ENCODE measurements at regions not wholly inside any gene's neighbourhood (a gene's known extent, or its start where the extent isn't known, plus 50 kb on each side); places are given as distances from the start of the nearest gene placed in this dataset.
A peak's percentile ranks its signal among the peaks of the same experiment; 100 is the strongest.

DNA sequence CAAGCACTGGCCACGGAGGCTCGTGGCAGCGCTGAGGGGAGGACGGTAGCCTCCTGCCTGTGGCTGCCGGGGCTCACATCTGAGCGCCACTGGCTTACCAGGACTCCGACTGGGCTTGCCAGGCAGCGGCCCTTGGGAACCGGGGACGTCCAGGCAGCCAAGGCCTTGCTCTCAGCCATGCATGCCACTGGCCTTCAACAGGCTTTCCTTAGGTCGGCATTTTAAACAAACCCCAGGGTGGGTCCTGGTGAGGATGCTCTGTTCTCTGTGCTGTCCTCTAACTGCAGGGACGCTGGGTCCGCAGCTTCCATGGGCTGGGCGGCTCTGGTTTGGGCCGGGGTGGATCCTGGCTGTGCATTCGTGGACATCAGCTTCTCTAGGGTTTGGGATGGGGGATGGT is 59.1 kb upstream of the BHLHE23 start:
- Histone ChIP-seq H3K9me3 (no peaks in the 10 kb centered on the region), H3K27ac (no peak overlapping the region), H3K27me3 (peaks cover 44% of the 10 kb centered on the region), H3K4me3 (no peak overlapping the region), H3K36me3 (no peaks in the 10 kb centered on the region), H3K4me1 (no peaks in the 10 kb centered on the region)
- DNase-seq (peak; percentile 54), ATAC-seq (no peak)
- intact Hi-C loops (cut with DNase I), result no loop called here
- TF ChIP-seq, protein P1, sequence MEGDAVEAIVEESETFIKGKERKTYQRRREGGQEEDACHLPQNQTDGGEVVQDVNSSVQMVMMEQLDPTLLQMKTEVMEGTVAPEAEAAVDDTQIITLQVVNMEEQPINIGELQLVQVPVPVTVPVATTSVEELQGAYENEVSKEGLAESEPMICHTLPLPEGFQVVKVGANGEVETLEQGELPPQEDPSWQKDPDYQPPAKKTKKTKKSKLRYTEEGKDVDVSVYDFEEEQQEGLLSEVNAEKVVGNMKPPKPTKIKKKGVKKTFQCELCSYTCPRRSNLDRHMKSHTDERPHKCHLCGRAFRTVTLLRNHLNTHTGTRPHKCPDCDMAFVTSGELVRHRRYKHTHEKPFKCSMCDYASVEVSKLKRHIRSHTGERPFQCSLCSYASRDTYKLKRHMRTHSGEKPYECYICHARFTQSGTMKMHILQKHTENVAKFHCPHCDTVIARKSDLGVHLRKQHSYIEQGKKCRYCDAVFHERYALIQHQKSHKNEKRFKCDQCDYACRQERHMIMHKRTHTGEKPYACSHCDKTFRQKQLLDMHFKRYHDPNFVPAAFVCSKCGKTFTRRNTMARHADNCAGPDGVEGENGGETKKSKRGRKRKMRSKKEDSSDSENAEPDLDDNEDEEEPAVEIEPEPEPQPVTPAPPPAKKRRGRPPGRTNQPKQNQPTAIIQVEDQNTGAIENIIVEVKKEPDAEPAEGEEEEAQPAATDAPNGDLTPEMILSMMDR (IDR thresholded peaks at IDR 0.05), result no peak

DNA sequence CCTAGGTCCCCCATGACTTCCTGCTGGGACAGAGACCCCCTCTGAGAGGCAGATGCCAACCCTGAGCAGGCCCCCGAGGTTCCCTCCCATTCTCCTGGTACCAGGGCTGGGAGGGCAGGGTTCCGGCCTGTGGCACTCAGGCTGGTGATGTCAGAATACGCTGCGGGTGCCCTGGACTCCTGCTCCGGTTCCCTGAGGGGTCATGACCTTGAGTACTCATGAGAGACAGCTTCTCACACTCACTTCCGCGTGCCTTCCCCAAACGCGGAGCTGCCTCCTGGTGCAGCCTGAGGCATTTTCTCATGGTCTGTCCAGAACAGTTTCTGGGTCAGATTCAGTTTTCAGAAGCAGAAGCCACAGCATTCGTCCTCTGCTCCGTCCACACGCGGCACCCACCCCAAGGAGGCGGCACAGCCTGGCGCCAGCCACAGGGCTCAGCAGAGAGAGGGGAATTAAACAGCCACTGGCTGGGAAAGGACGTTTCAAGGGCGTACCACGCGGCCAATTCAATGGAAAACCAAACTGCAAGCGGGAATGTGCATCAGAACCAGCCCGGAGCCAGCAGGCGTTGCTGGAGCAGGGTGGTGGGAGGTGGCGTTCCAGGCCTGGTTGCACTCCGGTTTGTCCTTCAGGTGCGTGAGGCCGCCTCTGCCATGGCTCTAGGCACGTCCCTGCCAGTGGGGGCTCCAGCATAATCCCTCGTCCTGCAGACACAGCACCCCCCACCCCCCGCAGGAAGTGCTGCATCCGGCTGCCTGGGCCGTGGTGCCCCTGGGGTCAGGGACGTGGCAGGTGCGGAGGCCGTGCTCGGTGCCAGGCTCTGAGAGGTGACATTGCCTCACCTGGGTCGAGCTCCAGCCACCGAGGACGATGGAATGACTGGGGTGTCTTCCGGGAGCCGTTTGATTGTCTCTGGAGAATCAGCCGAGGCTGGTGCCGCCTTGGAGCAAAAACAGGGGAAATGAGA is 58.3 kb upstream of the BHLHE23 start:
- H3K4me1 ChIP-seq, result no peaks in the 10 kb centered on the region
- no peak overlapping the region for H3K4me3 ChIP-seq
- peaks cover 47% of the 10 kb centered on the region for H3K27me3 ChIP-seq
- H3K27ac ChIP-seq, result no peak overlapping the region
- no peaks in the 10 kb centered on the region for H3K9me3 ChIP-seq
- ATAC-seq, result no peak
- TF ChIP-seq, protein P1 (IDR thresholded peaks at IDR 0.05), result no peak
- no peaks in the 10 kb centered on the region for H3K36me3 ChIP-seq
- intact Hi-C loops (cut with DNase I), result no loop called here
- peak; percentile 60 for DNase-seq

DNA sequence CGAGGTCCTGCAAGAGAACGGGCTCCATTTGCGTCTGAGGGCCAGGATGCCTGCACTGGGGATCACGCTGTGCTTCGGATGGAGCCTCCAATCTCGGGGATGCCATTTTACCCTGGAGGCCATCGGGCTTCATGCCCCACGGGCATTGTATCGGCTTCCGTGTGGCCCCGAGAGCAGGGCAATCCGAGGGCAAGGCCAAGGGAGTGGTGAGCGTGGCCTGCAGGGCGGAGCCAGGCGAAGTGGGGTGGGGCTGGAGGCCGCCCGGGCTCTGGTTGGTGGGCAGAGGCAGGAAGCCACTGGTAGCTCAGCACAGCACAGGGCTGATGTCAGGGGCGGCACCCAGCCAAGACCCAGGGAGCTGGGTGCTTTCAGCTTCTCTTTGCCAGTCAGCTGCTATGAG is 57.5 kb upstream of the BHLHE23 start:
- peak; percentile 40 for DNase-seq

GRCh38 chr20:63062188-63063140 is 55.7 kb upstream of the BHLHE23 start:
- intact Hi-C loops (cut with DNase I), result no loop called here
- H3K36me3 ChIP-seq, result no peaks in the 10 kb centered on the region
- H3K9me3 ChIP-seq, result no peaks in the 10 kb centered on the region
- no peak overlapping the region for H3K4me3 ChIP-seq
- H3K27me3 ChIP-seq, result peaks cover 64% of the 10 kb centered on the region
- TF ChIP-seq, protein P1 (IDR thresholded peaks at IDR 0.05), result no peak
- ATAC-seq, result no peak
- H3K27ac ChIP-seq, result no peak overlapping the region
- peak; percentile 22 for DNase-seq
- H3K4me1 ChIP-seq, result no peaks in the 10 kb centered on the region

More for the DNA sequence above, 57.5 kb upstream of the BHLHE23 start:
- intact Hi-C loops (cut with DNase I), result no loop called here
- Histone ChIP-seq H3K36me3 (no peaks in the 10 kb centered on the region), H3K9me3 (no peaks in the 10 kb centered on the region), H3K4me1 (no peaks in the 10 kb centered on the region), H3K27ac (no peak overlapping the region), H3K27me3 (peaks cover 54% of the 10 kb centered on the region), H3K4me3 (no peak overlapping the region)
- TF ChIP-seq, protein P1 (IDR thresholded peaks at IDR 0.05), result no peak
- no peak for ATAC-seq

DNA sequence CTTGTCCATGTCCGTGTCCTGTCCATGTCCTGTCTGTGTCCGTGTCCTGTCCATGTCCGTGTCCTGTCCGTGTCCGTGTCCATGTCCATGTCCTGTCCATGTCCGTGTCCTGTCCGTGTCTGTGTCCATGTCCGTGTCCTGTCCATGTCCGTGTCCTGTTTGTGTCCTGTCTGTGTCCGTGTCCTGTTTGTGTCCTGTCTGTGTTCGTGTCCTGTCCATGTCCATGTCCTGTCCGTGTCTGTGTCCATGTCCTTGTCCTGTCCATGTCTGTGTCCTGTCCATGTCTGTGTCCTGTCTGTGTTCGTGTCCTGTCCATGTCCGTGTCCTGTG is 55.0 kb upstream of the BHLHE23 start:
- H3K27ac ChIP-seq, result no peak overlapping the region
- peak; percentile 19 for DNase-seq
- intact Hi-C loops (cut with DNase I), result no loop called here
- no peaks in the 10 kb centered on the region for H3K4me1 ChIP-seq
- H3K27me3 ChIP-seq, result peaks cover 65% of the 10 kb centered on the region
- H3K4me3 ChIP-seq, result no peak overlapping the region
- H3K9me3 ChIP-seq, result no peaks in the 10 kb centered on the region
- H3K36me3 ChIP-seq, result no peaks in the 10 kb centered on the region
- TF ChIP-seq, protein P1 (IDR thresholded peaks at IDR 0.05), result no peak
- no peak for ATAC-seq
